Skeletal muscle satellite cell (primary cell): ENCODE measurements at regions not wholly inside any gene's neighbourhood (a gene's known extent, or its start where the extent isn't known, plus 50 kb on each side); places are given as distances from the start of the nearest gene placed in this dataset.
"Not testable (repeated sequence)": the region's sequence is repeated elsewhere in the genome, so short reads cannot be mapped to it uniquely, and the experiment has no call there.

Experiments used
- H3K27me3 ChIP-seq: 2 replicates; pipeline ENCODE4 v1.7.0; 2013; ENCODE audit warnings: low read length; ENCODE audit not compliant: control insufficient read depth, insufficient read depth
- H3K36me3 ChIP-seq: 2 replicates; pipeline ENCODE4 v1.7.0; 2013; ENCODE audit warnings: mild to moderate bottlenecking, control low read depth, low read length; ENCODE audit not compliant: insufficient read depth
- H3K4me1 ChIP-seq: 2 replicates; pipeline ENCODE4 v1.7.0; 2013; ENCODE audit warnings: low read length; ENCODE audit not compliant: control insufficient read depth, insufficient read depth
- H3K4me2 ChIP-seq: 2 replicates; pipeline ENCODE4 v1.7.0; 2013; ENCODE audit warnings: mild to moderate bottlenecking, low read length
- H3K4me3 ChIP-seq: 2 replicates; pipeline ENCODE4 v1.7.0; 2013; ENCODE audit warnings: low read length
- H3K9ac ChIP-seq: 2 replicates; pipeline ENCODE4 v1.7.0; 2013; ENCODE audit warnings: mild to moderate bottlenecking, low read depth, low read length, moderate library complexity
- H3K9me3 ChIP-seq: replicated peaks from 2 replicates; pipeline ENCODE4 v1.7.0; 2013; ENCODE audit warnings: mild to moderate bottlenecking, control low read depth, low read length

DNA sequence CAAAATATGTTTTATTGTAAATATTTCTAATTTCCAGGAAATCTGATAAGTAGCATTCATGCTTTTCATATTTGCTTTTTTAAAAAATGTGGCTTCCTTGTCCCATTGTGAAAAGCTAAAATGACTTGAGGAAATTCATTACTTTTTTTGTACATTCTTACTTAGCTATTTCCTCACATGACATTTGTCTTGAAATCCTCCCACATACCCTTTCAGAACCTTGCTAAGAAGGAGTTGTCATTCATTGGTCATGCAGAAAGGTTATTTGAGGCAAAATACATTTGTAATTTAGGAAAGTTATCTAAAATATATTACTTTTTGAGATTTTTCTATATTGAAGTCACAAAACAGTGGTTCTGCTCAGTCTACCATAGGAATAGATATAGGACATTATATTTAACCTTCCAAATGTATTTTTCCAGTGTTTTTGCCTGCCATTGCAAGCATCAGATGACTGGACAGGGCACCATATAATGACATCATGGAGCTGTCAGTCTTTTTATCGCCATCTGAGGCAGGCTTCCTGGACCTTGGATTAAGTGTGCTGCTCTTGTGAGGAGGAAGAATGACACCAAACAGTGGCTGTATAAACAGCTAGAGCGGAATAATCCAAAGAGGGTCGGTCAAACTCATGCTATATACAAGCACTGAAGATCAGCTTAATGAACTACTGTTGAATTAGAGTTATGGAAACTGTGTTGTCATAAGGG lies 109.4 kb upstream of the HCRTR2 start:
- Histone ChIP-seq H3K36me3 (no peaks in the 10 kb centered on the region), H3K9ac (no peak overlapping the region), H3K4me3 (no peak overlapping the region), H3K9me3 (no peaks in the 10 kb centered on the region), H3K4me2 (no peak overlapping the region), H3K27me3 (no peaks in the 10 kb centered on the region), H3K4me1 (no peaks in the 10 kb centered on the region)

- no peaks in the 10 kb centered on the region for H3K36me3 ChIP-seq
- no peak overlapping the region for H3K9ac ChIP-seq
- no peaks in the 10 kb centered on the region for H3K4me1 ChIP-seq
- no peaks in the 10 kb centered on the region for H3K27me3 ChIP-seq
- H3K9me3 ChIP-seq, result no peaks in the 10 kb centered on the region
- H3K4me3 ChIP-seq, result no peak overlapping the region
- H3K4me2 ChIP-seq, result no peak overlapping the region
Observed at GRCh38 chr6:55069132-55069781, 105.1 kb upstream of the HCRTR2 start.

DNA sequence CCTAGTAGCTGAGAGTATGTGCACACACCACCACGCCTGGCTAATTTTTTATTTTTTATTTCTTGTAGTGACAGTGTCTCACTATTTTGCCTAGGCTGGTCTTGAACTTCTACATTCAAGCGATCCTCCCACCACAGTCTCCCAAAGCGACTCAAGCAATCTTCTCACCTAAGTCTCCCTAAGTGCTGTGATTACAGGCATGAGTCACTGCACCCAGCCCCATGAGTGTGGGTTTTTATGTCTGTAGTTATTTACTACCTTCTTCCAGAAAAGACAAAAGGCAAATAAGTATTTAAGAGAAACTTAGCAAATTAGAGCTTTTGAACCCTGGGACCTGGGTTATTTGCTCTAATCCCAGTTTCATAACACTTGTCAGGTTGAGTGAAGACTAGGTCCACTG lies 92.3 kb upstream of the HCRTR2 start:
- H3K9ac ChIP-seq, result no peak overlapping the region
- no peak overlapping the region for H3K4me3 ChIP-seq
- no peaks in the 10 kb centered on the region for H3K4me1 ChIP-seq
- no peaks in the 10 kb centered on the region for H3K27me3 ChIP-seq
- H3K4me2 ChIP-seq, result no peak overlapping the region
- H3K9me3 ChIP-seq, result no peaks in the 10 kb centered on the region
- no peaks in the 10 kb centered on the region for H3K36me3 ChIP-seq

GRCh38 chr6:55088011-55088410 lies 86.3 kb upstream of the HCRTR2 start:
- not testable (repeated sequence) for H3K36me3 ChIP-seq, H3K4me3 ChIP-seq, H3K4me1 ChIP-seq, H3K9me3 ChIP-seq, H3K27me3 ChIP-seq, H3K4me2 ChIP-seq, H3K9ac ChIP-seq

DNA sequence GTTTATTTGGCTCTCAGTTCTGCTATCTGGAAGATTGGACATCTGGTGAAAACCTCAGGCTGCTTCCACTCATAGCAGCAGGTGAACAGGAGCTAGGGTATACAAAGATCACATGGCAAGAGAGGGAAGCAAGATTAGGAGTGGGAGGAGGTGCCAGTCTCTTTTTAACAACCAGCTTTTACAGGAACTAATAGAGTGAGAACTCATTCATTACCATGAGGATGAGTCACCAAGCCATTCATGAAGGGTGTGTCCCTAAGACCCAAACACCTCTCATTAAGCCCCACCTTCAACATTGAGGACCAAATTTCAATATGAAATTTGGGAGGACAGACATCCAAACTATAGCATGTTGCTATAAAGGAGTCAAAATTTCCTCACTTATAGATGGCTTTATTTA lies 85.4 kb upstream of the HCRTR2 start:
- H3K4me1 ChIP-seq, result no peaks in the 10 kb centered on the region
- no peaks in the 10 kb centered on the region for H3K36me3 ChIP-seq
- no peak overlapping the region for H3K9ac ChIP-seq
- H3K4me2 ChIP-seq, result no peak overlapping the region
- no peaks in the 10 kb centered on the region for H3K27me3 ChIP-seq
- H3K4me3 ChIP-seq, result no peak overlapping the region
- no peaks in the 10 kb centered on the region for H3K9me3 ChIP-seq

- H3K9me3 ChIP-seq, result no peaks in the 10 kb centered on the region
- no peak overlapping the region for H3K4me3 ChIP-seq
- no peaks in the 10 kb centered on the region for H3K4me1 ChIP-seq
Observed at GRCh38 chr6:55089325-55089724, 85.0 kb upstream of the HCRTR2 start.

GRCh38 chr6:55100686-55101085 lies 73.6 kb upstream of the HCRTR2 start:
- Histone ChIP-seq H3K4me2 (no peak overlapping the region), H3K4me1 (no peaks in the 10 kb centered on the region), H3K4me3 (no peak overlapping the region), H3K27me3 (no peaks in the 10 kb centered on the region), H3K9me3 (no peaks in the 10 kb centered on the region), H3K9ac (no peak overlapping the region), H3K36me3 (no peaks in the 10 kb centered on the region)

More at GRCh38 chr6:55089325-55089724, 85.0 kb upstream of the HCRTR2 start:
- Histone ChIP-seq H3K9ac (no peak overlapping the region), H3K4me2 (no peak overlapping the region), H3K27me3 (no peaks in the 10 kb centered on the region), H3K36me3 (no peaks in the 10 kb centered on the region)

GRCh38 chr6:55101157-55101556 lies 73.2 kb upstream of the HCRTR2 start:
- Histone ChIP-seq H3K4me1 (no peaks in the 10 kb centered on the region), H3K27me3 (no peaks in the 10 kb centered on the region), H3K4me3 (no peak overlapping the region), H3K4me2 (no peak overlapping the region), H3K36me3 (no peaks in the 10 kb centered on the region), H3K9ac (no peak overlapping the region), H3K9me3 (no peaks in the 10 kb centered on the region)

- H3K4me3 ChIP-seq, result no peak overlapping the region
- no peak overlapping the region for H3K9ac ChIP-seq
- H3K36me3 ChIP-seq, result no peaks in the 10 kb centered on the region
- H3K9me3 ChIP-seq, result no peaks in the 10 kb centered on the region
- H3K27me3 ChIP-seq, result no peaks in the 10 kb centered on the region
- no peak overlapping the region for H3K4me2 ChIP-seq
- no peaks in the 10 kb centered on the region for H3K4me1 ChIP-seq
Observed at GRCh38 chr6:55108134-55109130, 65.9 kb upstream of the HCRTR2 start.

GRCh38 chr6:55117267-55117666 lies 57.0 kb upstream of the HCRTR2 start:
- no peaks in the 10 kb centered on the region for H3K27me3 ChIP-seq
- no peak overlapping the region for H3K9ac ChIP-seq
- H3K4me2 ChIP-seq, result no peak overlapping the region
- H3K4me3 ChIP-seq, result no peak overlapping the region
- H3K36me3 ChIP-seq, result no peaks in the 10 kb centered on the region
- H3K9me3 ChIP-seq, result no peaks in the 10 kb centered on the region
- no peaks in the 10 kb centered on the region for H3K4me1 ChIP-seq

- not testable (repeated sequence) for H3K4me3 ChIP-seq, H3K4me2 ChIP-seq, H3K27me3 ChIP-seq, H3K4me1 ChIP-seq, H3K36me3 ChIP-seq, H3K9me3 ChIP-seq, H3K9ac ChIP-seq
Observed at GRCh38 chr6:55124241-55124640, 50.1 kb upstream of the HCRTR2 start.
